OCI-M2 (cell line): ENCODE measurements at regions not wholly inside any gene's neighbourhood (a gene's known extent, or its start where the extent isn't known, plus 50 kb on each side); places are given as distances from the start of the nearest gene placed in this dataset.
"Not testable (repeated sequence)": the region's sequence is repeated elsewhere in the genome, so short reads cannot be mapped to it uniquely, and the experiment has no call there.

Experiments
- DNase-seq: peaks from one replicate; lab custom pipeline; 2025; ENCODE audit not compliant: unreplicated experiment; lab: John Stamatoyannopoulos, UW

GRCh38 chr12:91502208-91502607, 319.6 kb upstream of the DCN start:
- DNase-seq, result no peak

DNA sequence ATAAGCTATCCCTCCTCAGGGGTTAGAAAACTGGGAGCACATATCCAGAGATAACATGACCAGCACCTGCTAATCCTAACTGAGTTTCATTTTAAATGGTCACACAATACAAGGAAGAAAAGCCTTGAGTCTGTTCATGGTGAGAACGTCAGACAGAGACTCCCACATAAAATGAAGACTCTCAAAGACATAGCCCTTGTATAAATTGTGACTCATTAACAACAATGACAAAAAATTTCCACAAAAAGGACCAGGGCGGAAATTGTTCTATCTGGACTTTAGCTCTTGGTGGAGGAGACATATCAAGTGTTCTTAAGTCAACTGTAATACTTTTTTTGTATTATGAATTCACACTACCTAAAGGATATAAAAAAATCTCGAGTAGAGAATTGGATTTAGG, 313.7 kb upstream of the DCN start:
- no peak for DNase-seq

DNA sequence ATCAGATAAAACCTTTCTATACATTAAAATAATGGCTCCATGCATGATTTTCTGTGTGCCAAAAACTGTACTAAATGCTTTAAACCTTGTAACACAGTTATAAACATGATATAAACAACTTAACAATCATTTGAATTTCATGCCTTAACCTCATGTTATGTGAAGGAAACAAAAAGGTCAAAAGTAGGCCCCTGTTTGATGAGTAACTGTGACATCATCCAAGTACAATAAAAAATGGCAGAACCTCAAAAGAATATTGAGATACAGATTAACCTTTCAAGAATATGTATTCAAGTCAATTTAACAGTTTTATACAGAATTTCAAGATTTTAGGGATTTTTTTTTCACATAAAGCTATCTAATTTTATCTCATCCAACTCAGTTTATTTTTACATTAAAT, 310.7 kb upstream of the DCN start:
- DNase-seq, result no peak

- no peak for DNase-seq
These were observed 310.0 kb upstream of the DCN start for GRCh38 chr12:91492648-91493047.

DNA sequence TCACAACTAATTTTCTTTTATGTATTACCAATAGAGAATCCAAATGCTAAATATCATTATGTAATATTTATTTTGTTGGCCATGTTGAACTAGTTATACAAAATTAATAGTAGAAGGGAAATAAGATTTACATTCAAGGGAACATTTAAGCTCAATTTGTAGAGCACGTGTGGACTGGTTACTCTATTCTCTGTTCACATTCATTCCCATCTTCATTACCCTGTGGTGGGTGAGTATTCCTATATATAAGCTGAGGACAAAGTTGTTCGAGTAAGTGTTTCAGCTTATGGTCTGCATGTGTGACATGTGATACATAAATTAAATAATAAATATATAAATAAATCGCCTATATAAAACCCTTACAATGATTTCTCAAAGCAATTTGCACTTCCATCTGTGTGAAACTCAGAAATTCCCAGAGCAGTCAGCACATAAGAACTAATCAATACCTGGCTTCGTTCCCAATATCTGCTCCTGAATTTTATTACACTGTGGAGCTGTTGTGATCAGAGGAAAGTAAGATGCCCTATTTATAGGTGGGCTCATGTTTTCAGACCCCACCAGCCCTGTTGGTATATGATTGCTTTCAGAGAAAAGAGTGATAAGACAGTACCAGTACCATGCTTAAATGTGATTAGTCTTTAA, 308.2 kb upstream of the DCN start:
- DNase-seq, result no peak

DNA sequence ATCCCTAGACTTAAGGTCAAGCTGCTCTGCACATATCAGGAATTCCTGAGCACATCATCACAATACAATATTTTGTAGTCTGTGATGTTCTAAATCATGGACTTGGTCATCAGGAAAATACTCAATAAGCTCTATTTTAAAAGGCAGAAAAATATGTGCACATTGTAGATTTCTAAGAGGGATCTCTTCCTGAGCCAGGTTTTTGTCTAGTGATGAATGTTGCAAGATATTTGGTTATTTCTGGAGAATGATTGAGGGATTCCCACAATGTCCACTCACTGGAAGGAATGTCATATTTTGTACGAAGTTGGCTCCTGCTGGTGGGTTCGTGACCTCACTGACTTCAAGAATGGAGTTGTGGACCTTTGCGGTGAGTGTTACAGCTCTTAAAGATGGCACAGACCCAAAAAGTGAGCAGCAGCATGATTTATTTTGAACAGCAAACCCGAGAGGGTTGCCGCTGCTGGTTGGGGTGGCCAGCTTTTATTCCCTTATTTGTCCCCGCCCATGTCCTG, 300.9 kb upstream of the DCN start:
- DNase-seq, result no peak

GRCh38 chr12:91482231-91482630, 299.6 kb upstream of the DCN start:
- no peak for DNase-seq

- no peak for DNase-seq
These were observed 295.9 kb upstream of the DCN start for GRCh38 chr12:91478500-91478899.

DNA sequence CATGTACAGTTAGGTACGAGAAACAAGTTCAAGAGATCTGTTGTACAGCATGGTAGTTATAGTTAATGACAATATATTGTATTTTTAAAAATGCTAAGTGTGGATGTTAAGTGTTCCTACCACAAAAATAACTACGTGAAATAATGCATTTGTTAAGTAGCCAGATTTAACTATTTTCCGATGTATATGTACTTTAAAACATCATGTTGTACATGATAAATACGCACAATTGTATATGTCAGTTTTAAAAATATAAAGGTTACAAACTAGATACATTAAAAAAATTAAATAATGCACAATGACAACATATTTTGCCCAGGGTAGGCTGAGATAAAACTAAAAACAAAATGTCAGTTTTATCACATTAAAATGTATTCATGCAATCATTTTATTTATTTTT, 285.1 kb upstream of the DCN start:
- no peak for DNase-seq

- DNase-seq, result no peak
These were observed 278.4 kb upstream of the DCN start for GRCh38 chr12:91461061-91461460.

GRCh38 chr12:91460469-91460868, 277.9 kb upstream of the DCN start:
- DNase-seq, result no peak

DNA sequence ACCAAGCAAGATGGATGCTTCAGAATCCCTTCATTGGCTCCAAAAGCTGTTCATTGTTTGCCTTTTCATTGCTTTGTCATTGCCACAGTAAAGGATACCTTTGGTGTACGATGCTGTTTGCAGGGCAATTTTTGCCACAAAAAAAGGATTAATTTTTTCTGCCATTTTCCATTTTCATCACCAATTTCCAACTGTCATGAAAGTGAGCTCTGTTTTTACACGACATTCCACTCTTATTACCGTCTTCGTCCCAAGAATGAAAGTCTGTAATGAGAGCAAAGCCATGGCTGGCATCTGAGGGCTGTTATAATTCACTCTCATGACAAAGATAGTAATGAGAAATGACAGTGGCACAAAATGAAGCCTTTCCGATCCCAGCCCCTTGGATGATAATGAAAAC, 272.7 kb upstream of the DCN start:
- no peak for DNase-seq

DNA sequence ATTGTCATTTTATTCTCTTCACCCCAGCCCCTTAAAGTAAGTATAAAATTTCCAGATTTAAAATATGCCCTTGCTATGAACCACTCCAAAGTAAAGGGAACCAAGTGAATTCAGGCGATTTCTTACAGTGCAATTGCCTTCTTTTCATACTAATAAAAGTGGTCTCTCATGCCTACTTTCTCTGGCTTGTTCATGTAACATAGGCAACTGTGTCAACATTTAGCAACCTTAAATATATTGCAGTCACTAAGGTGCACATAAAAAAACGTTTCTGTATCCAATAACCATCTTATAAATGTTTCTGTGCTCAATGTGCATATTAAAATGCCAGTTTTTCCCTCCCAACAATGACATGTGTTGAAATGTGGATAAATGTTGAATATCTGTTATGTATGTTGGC, 271.6 kb upstream of the DCN start:
- no peak for DNase-seq

GRCh38 chr12:91452464-91452863, 269.8 kb upstream of the DCN start:
- DNase-seq, result not testable (repeated sequence)

DNA sequence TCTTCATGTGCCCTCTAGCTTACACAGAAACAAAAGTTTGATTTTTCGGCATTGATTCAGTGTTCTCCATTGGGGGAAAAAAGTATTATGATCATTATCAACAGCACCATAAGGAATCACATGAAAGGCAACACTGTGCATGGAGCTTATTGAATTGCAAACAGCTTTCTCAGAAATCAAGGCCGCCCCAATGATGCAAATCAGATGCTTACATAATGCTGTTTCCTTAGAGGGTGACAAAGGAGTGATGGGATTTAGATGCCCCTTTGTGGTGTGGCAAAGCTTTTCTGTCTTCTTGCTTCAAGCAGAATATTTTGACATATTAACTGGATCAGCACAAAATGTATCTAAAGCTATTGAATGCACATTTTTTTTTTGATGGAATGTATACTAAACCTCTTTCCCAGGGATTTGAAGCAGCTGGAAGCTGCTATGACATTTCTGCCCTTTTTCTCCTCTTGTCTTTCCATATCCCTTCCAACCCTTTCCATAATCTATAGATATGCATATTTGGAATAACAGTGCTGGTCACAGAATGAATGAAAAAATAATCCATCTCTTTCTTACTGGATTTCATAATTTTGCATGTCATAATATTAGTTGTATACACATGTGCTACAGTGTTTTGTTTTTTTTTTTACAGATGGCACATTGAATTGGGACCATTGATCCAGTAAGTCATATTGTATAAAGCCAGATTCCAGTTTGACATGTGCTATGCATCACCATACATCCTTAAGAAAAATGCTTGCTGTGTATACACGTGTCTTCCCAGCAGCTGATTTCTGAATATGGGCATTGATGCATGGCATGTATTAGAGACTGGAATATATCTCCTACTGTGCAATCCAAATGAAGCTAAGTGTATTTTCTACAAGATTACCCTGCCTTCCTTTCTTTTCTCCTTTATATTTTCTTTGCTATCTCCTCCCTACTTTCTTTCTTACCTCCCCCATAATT, 259.7 kb upstream of the DCN start:
- no peak for DNase-seq

GRCh38 chr12:91441246-91441645, 258.6 kb upstream of the DCN start:
- DNase-seq, result no peak

DNA sequence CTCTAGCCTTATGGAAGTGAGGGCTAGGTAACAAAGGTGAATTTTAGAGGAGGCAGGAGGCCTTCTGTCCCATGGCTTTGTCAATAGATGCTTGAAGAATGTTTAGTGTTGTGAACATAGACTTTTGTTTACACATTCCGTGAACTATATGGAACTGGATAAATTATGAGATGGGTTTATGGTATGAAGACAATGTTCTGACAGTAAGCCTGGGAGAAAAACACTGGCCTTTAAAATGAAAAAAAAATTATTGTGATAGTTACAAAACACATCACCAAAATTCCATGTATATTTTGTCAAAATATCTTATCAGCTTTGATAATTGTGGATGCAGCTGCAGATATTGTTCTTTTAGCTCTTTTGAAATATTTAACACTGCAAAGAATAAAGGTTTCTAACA, 251.5 kb upstream of the DCN start:
- DNase-seq, result no peak

- DNase-seq, result no peak
These were observed 250.1 kb upstream of the DCN start for GRCh38 chr12:91432755-91433154.

DNA sequence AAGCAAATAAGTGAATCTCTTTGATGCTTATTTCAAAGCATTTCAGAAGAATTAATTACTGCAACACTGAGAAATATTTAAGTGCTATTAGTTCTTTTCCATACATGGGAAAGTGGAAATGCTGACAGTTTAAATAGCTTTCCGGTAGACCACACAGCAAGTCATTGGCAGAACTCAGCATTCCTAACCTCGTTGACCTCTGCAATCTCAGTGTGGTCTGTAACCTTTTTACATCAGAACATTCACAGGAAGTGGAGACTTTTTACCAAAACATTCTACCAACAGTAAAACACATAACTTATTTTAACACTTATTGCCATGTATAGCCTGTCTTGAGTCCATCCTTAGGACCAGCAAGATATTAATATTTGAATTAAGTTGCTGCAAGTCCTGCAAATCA, 249.5 kb upstream of the DCN start:
- no peak for DNase-seq

GRCh38 chr12:91424506-91424905, 241.9 kb upstream of the DCN start:
- DNase-seq, result no peak

GRCh38 chr12:91423693-91424050, 241.1 kb upstream of the DCN start:
- no peak for DNase-seq
